ENCODE measurements at regions not wholly inside any gene's neighbourhood (a gene's known extent, or its start where the extent isn't known, plus 50 kb on each side); places are given as distances from the start of the nearest gene placed in this dataset.

DNA sequence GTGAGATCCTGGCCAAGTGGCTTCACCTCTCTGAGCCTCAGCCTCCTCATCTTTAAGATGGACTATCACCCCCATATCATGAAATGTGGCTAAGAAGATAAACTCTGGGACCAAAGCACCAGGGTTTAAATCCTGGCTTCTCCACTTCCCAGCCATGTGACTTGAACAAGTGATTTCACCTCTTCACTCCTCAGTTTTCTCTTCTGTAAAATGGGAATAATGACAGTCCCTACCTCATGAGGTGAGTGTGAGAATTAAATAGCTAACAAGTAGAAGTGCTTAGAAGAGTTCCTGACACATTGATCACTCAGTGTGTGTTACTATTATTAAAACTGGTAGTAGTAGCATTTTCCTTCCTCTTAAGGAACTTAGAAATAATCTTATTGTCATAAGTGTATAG lies 516.9 kb upstream of the SULF2 start:
- H3K4me3 ChIP-seq (ENCODE audit: low read depth, low read length): no peak overlapping the region
- H3K27me3 ChIP-seq (ENCODE audit: control insufficient read depth, insufficient read depth, low read length): peaks cover 2% of the 10 kb centered on the region
- DNase-seq (ENCODE audit: low read depth): no peak
- TF ChIP-seq CTCF (IDR thresholded peaks at IDR 0.05; ENCODE audit: insufficient read depth, low read length, poor library complexity, severe bottlenecking): no peak
- H3K36me3 ChIP-seq (ENCODE audit: control insufficient read depth, insufficient read depth, low read length): no peaks in the 10 kb centered on the region

DNA sequence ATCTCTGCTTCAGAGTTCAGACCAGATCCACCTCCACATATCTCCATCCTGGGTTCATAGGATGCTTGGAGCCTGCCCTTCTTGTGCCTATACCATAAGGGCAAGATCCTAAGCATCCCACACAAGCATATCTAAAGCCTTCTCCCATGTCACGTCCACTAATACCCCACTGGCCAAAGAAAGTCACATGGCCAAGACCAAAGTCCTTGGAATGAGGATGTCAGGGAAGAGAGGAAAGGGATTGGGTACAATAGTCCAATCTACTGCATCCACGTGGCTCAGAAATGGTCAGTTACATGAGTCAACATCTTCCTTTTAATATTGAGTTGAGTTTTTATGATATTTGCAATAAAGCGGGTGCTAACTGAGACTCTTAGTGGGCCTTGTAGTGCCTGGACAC lies 515.9 kb upstream of the SULF2 start:
- Histone ChIP-seq H3K4me3 (ENCODE audit: low read depth, low read length) (no peak overlapping the region), H3K27me3 (ENCODE audit: control insufficient read depth, insufficient read depth, low read length) (peaks cover 2% of the 10 kb centered on the region), H3K36me3 (ENCODE audit: control insufficient read depth, insufficient read depth, low read length) (no peaks in the 10 kb centered on the region)
- TF ChIP-seq CTCF (IDR thresholded peaks at IDR 0.05; ENCODE audit: insufficient read depth, low read length, poor library complexity, severe bottlenecking): no peak
- DNase-seq (ENCODE audit: low read depth): no peak

GRCh38 chr20:48300529-48300928 lies 515.2 kb upstream of the SULF2 start:
- no peak for DNase-seq (ENCODE audit: low read depth)
- H3K27me3 ChIP-seq (ENCODE audit: control insufficient read depth, insufficient read depth, low read length): peaks cover 2% of the 10 kb centered on the region
- H3K4me3 ChIP-seq (ENCODE audit: low read depth, low read length): no peak overlapping the region
- H3K36me3 ChIP-seq (ENCODE audit: control insufficient read depth, insufficient read depth, low read length): no peaks in the 10 kb centered on the region
- no peak for TF ChIP-seq CTCF (IDR thresholded peaks at IDR 0.05; ENCODE audit: insufficient read depth, low read length, poor library complexity, severe bottlenecking)

- Histone ChIP-seq H3K4me3 (ENCODE audit: low read depth, low read length) (no peak overlapping the region), H3K36me3 (ENCODE audit: control insufficient read depth, insufficient read depth, low read length) (no peaks in the 10 kb centered on the region), H3K27me3 (ENCODE audit: control insufficient read depth, insufficient read depth, low read length) (peaks cover under 1% of the 10 kb centered on the region)
- DNase-seq (ENCODE audit: low read depth): peak; percentile 55
- TF ChIP-seq CTCF (IDR thresholded peaks at IDR 0.05; ENCODE audit: insufficient read depth, low read length, poor library complexity, severe bottlenecking): no peak
Observed at GRCh38 chr20:48298851-48299484, 513.7 kb upstream of the SULF2 start.

DNA sequence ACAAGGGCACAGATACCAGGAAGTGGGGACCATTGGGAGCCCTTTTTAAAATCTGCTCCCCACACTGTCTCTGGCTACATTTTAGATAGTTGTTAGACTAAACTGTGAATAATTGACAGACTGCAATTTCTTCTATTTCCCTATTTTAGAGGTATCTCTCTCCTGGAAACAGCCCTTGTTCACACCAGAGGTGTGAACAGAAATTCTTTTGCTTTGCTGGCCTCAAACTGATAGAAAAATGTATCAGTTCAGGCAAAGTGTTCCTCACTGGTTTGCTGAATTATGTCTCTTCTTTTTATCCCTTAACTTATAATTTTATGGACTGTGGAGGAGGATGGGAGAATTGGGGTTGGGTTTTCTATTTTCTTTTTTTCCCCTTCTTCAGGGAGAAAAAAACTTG lies 513.2 kb upstream of the SULF2 start:
- DNase-seq (ENCODE audit: low read depth): no peak
- Histone ChIP-seq H3K27me3 (ENCODE audit: control insufficient read depth, insufficient read depth, low read length) (no peaks in the 10 kb centered on the region), H3K36me3 (ENCODE audit: control insufficient read depth, insufficient read depth, low read length) (no peaks in the 10 kb centered on the region), H3K4me3 (ENCODE audit: low read depth, low read length) (no peak overlapping the region)
- TF ChIP-seq CTCF (IDR thresholded peaks at IDR 0.05; ENCODE audit: insufficient read depth, low read length, poor library complexity, severe bottlenecking): no peak

- no peak overlapping the region for H3K4me3 ChIP-seq (ENCODE audit: low read depth, low read length)
Observed at GRCh38 chr20:48295966-48296421, 510.7 kb upstream of the SULF2 start.

More at GRCh38 chr20:48295966-48296421, 510.7 kb upstream of the SULF2 start:
- TF ChIP-seq CTCF (IDR thresholded peaks at IDR 0.05; ENCODE audit: insufficient read depth, low read length, poor library complexity, severe bottlenecking): no peak
- H3K36me3 ChIP-seq (ENCODE audit: control insufficient read depth, insufficient read depth, low read length): no peaks in the 10 kb centered on the region
- DNase-seq (ENCODE audit: low read depth): no peak
- H3K27me3 ChIP-seq (ENCODE audit: control insufficient read depth, insufficient read depth, low read length): no peaks in the 10 kb centered on the region
